IMR-90 (cell line): ENCODE measurements at regions not wholly inside any gene's neighbourhood (a gene's known extent, or its start where the extent isn't known, plus 50 kb on each side); places are given as distances from the start of the nearest gene placed in this dataset.

Experiments
- ATAC-seq: fragments of 200-7000 bp; cut with Tn5 transposase; 2 replicates; pipeline ENCODE4 v1.9.1; 2020; ENCODE audit warnings: low read depth, mild to moderate bottlenecking, moderate library complexity
- BruUV-seq: library from RNA; stranded (reverse); fragments of 400-500 nt; replicated peaks from 2 replicates; lab custom pipeline; 2021; lab: Mats Ljungman, UMichigan
- CTCF ChIA-PET: fragments of 300-600 bp; formaldehyde crosslinking; extraction: SDS; loops from one replicate; lab custom pipeline; 2021; ENCODE audit warnings: antibody characterized with exemption; lab: Yijun Ruan, JAX
- POLR2A ChIA-PET: fragments of 300-600 bp; sonication (Branson Sonifier 250); formaldehyde crosslinking; loops from one replicate; lab custom pipeline; 2022; ENCODE audit warnings: antibody characterized with exemption; ENCODE audit not compliant: unreplicated experiment; lab: Charles Lee
- DNase-seq: peaks from one replicate; pipeline ENCODE4 v3.0.0; 2013
- H2AFZ ChIP-seq: replicated peaks from 2 replicates; pipeline ENCODE3; 2013; ENCODE audit warnings: low read length, mild to moderate bottlenecking; ENCODE audit not compliant: poor library complexity
- H2AK5ac ChIP-seq: 2 replicates; pipeline ENCODE4 v1.6.1; 2013; ENCODE audit warnings: low read depth, low read length, inconsistent platforms
- H2AK9ac ChIP-seq: replicated peaks from 2 replicates; pipeline ENCODE3; 2013; ENCODE audit warnings: mild to moderate bottlenecking, low read depth, low read length, moderate library complexity; ENCODE audit not compliant: poor library complexity
- H2BK120ac ChIP-seq: 2 replicates; pipeline ENCODE4 v1.6.1; 2013; ENCODE audit warnings: low read depth, low read length, inconsistent platforms
- H2BK15ac ChIP-seq: 3 replicates; pipeline ENCODE4 v1.6.1; 2013; ENCODE audit warnings: low read depth, low read length, inconsistent platforms
- H2BK20ac ChIP-seq: 2 replicates; pipeline ENCODE4 v1.6.1; 2013; ENCODE audit warnings: low read depth, mild to moderate bottlenecking, inconsistent platforms, low read length, moderate library complexity
- H2BK5ac ChIP-seq: 2 replicates; pipeline ENCODE4 v1.6.1; 2013; ENCODE audit warnings: mild to moderate bottlenecking, low read depth, low read length, inconsistent platforms; ENCODE audit not compliant: poor library complexity, severe bottlenecking
- H3K14ac ChIP-seq: replicated peaks from 2 replicates; pipeline ENCODE4 v1.6.1; 2013; ENCODE audit warnings: low read depth, low read length, inconsistent platforms
- H3K18ac ChIP-seq: 2 replicates; pipeline ENCODE4 v1.6.1; 2013; ENCODE audit warnings: low read depth, low read length, control low read depth
- H3K23ac ChIP-seq: 2 replicates; pipeline ENCODE4 v1.6.1; 2013; ENCODE audit warnings: low read depth, low read length, inconsistent platforms
- H3K27ac ChIP-seq: 2 replicates; pipeline ENCODE4 v1.5.1; 2013; ENCODE audit warnings: mild to moderate bottlenecking, control low read depth, low read length; ENCODE audit not compliant: insufficient read depth
- H3K27me3 ChIP-seq: 2 replicates; pipeline ENCODE4 v1.6.1; 2013; ENCODE audit warnings: low read length; ENCODE audit not compliant: control insufficient read depth, insufficient read depth
- H3K36me3 ChIP-seq: 2 replicates; pipeline ENCODE4 v1.6.1; 2013; ENCODE audit warnings: low read length, mixed read lengths; ENCODE audit not compliant: control insufficient read depth, insufficient read depth
- H3K4ac ChIP-seq: 2 replicates; pipeline ENCODE4 v1.6.1; 2013; ENCODE audit warnings: low read depth, low read length, inconsistent platforms
- H3K4me1 ChIP-seq: 2 replicates; pipeline ENCODE4 v1.6.1; 2013; ENCODE audit warnings: low read length, mixed read lengths; ENCODE audit not compliant: control insufficient read depth, insufficient read depth
- H3K4me2 ChIP-seq: 2 replicates; pipeline ENCODE4 v1.6.1; 2013; ENCODE audit warnings: low read depth, mild to moderate bottlenecking, control low read depth, low read length, moderate library complexity
- H3K4me3 ChIP-seq: 2 replicates; pipeline ENCODE4 v1.5.1; 2013; ENCODE audit warnings: low read depth, mild to moderate bottlenecking, control low read depth, low read length, moderate library complexity; ENCODE audit not compliant: insufficient read depth
- H3K56ac ChIP-seq: 2 replicates; pipeline ENCODE4 v1.6.1; 2013; ENCODE audit warnings: low read length, inconsistent platforms; ENCODE audit not compliant: insufficient read depth; ENCODE audit errors: extremely low read depth
- H3K79me1 ChIP-seq, 2 experiments: 2 replicates each; pipeline ENCODE4 v1.6.1; 2013; ENCODE audit warnings: low read length in 2 of 2, inconsistent platforms in 1 of 2, low read depth in 1 of 2
- H3K9ac ChIP-seq: 2 replicates; pipeline ENCODE4 v1.6.1; 2013; ENCODE audit warnings: low read depth, low read length, control low read depth
- H3K9me1 ChIP-seq: 2 replicates; pipeline ENCODE4 v1.6.1; 2013; ENCODE audit warnings: low read length, inconsistent platforms; ENCODE audit not compliant: insufficient read depth
- H3K9me3 ChIP-seq: 2 replicates; pipeline ENCODE4 v1.6.1; 2013; ENCODE audit warnings: low read length; ENCODE audit not compliant: control insufficient read depth, insufficient read depth
- H4K20me1 ChIP-seq: 2 replicates; pipeline ENCODE4 v1.6.1; 2013; ENCODE audit warnings: low read length, inconsistent platforms; ENCODE audit not compliant: insufficient read depth
- H4K5ac ChIP-seq: 2 replicates; pipeline ENCODE4 v1.6.1; 2013; ENCODE audit warnings: mild to moderate bottlenecking, low read depth, low read length, control low read depth
- H4K8ac ChIP-seq, 2 experiments: 2 replicates each; pipeline ENCODE4 v1.6.1; 2013; ENCODE audit warnings: low read depth in 2 of 2, low read length in 2 of 2, control low read depth in 1 of 2, inconsistent platforms in 1 of 2
- H4K91ac ChIP-seq: 2 replicates; pipeline ENCODE4 v1.6.1; 2013; ENCODE audit warnings: low read depth, low read length, inconsistent platforms; ENCODE audit not compliant: insufficient read depth
- BHLHE40 ChIP-seq: fragments of 150-350 bp; IDR thresholded peaks from 2 replicates; pipeline ENCODE4 v1.6.1; 2016; ENCODE audit warnings: mild to moderate bottlenecking, low read depth, low read length
- CEBPB ChIP-seq: IDR thresholded peaks from 2 replicates; pipeline ENCODE4 v1.6.1; 2012; ENCODE audit warnings: low read depth, low read length, improper control_type of control experiment
- CHD1 ChIP-seq: IDR thresholded peaks from 2 replicates; pipeline ENCODE4 v1.6.1; 2012; ENCODE audit warnings: low read depth, low read length, improper control_type of control experiment
- FOS ChIP-seq: fragments of 150-350 bp; IDR thresholded peaks from 2 replicates; pipeline ENCODE4 v1.6.1; 2016; ENCODE audit warnings: low read depth, low read length
- MXI1 ChIP-seq: IDR thresholded peaks from 2 replicates; pipeline ENCODE4 v1.6.1; 2012; ENCODE audit warnings: low read depth, mild to moderate bottlenecking, low read length, moderate library complexity, borderline replicate concordance
- NFE2L2 ChIP-seq: fragments of 150-350 bp; IDR thresholded peaks from 2 replicates; pipeline ENCODE4 v1.6.1; 2016; ENCODE audit warnings: low read depth, mild to moderate bottlenecking, low read length
- RCOR1 ChIP-seq: IDR thresholded peaks from 2 replicates; pipeline ENCODE4 v1.6.1; 2012; ENCODE audit warnings: mild to moderate bottlenecking, low read length, improper control_type of control experiment; ENCODE audit not compliant: insufficient replicate concordance
- WGBS, 2 experiments: methylation state at CpG; one replicate each; pipeline versions ENCODE4 v1.1.5 to v1.1.7; 2013; ENCODE audit warnings: missing lambda C conversion rate in 2 of 2; ENCODE audit not compliant: insufficient read length in 1 of 2; ENCODE audit errors: extremely low coverage in 2 of 2; 5-methylcytosine and 5-hydroxymethylcytosine counted together
- dilution Hi-C: fragments of 300-500 bp; cut with HindIII; formaldehyde crosslinking; loops from one replicate; pipeline ENCODE4 v1.14.3; 2018; ENCODE audit warnings: low sequenced_read_pairs; ENCODE audit not compliant: unreplicated experiment
- in situ Hi-C: fragments of 300-500 bp; cut with MboI; formaldehyde crosslinking; loops from 3 replicates; pipeline ENCODE4 v1.14.3; 2019; ENCODE audit warnings: low sequenced_read_pairs, inconsistent platforms, mixed read lengths
- intact Hi-C: fragments of 100-400 bp; cut with micrococcal nuclease; formaldehyde crosslinking; loops from 2 replicates; pipeline ENCODE4 v1.10.0; 2022
- TF ChIP-seq, protein P1 (sequence below): fragments of 150-350 bp; IDR thresholded peaks from 2 replicates; pipeline ENCODE4 v1.6.1; 2016; ENCODE audit warnings: low read depth, mild to moderate bottlenecking, low read length, moderate library complexity, borderline replicate concordance

DNA sequence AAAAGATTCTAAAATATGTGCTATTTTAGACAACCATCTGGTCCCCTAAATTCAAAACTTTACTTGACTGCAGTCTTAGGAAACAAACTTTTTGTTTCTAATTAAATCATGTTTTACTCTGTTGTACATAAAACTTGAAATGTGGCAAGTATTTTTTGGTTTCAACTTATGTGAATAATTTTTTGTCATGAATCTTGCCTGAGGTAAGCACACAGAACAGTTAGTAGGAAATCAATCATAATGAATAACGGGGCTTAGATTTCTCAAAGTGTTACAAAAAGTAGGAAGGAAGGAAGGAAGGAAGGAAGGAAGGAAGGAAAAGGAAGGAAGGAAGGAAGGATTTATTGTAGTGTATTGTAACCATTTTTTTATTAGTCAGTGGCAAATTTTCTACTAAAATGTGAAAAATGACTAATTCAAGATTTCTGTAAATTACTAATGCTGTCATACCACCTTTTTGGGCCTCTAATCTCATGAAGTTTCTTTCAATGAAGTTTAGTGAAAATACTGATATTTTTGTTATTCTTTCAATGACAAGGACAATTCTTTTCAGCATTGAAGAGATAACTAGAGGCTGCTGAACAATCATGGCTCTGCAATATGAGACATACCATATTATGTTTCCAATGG, 1689.2 kb downstream of the OTOL1 start:
- no peak overlapping the region for H2AFZ ChIP-seq
- no peak overlapping the region for H4K8ac ChIP-seq
- H2BK5ac ChIP-seq, result no peak overlapping the region
- in situ Hi-C loops, result no loop called here
- no CpG with 5 or more reads among the region's 1 CpG for WGBS, 2 experiments
- no peaks in the 10 kb centered on the region for H3K9me1 ChIP-seq
- no peak overlapping the region for H2AK5ac ChIP-seq
- H2BK120ac ChIP-seq, result no peak overlapping the region
- no peak overlapping the region for H3K23ac ChIP-seq
- no peak overlapping the region for H3K18ac ChIP-seq
- no peak overlapping the region for H2BK20ac ChIP-seq
- H3K14ac ChIP-seq, result no peak overlapping the region
- no peak for DNase-seq
- H3K4me2 ChIP-seq, result no peak overlapping the region
- H3K4me3 ChIP-seq, result no peak overlapping the region
- H3K4me1 ChIP-seq, result no peaks in the 10 kb centered on the region
- ChIA-PET POLR2A (no interaction called here), CTCF (no interaction called here)
- ATAC-seq, result no peak
- H3K4ac ChIP-seq, result no peak overlapping the region
- H3K79me1 ChIP-seq, result no peaks in the 10 kb centered on the region
- H3K27me3 ChIP-seq, result no peaks in the 10 kb centered on the region
- no peak overlapping the region for H2AK9ac ChIP-seq
- no peak for TF ChIP-seq CEBPB
- TF ChIP-seq FOS, result no peak
- TF ChIP-seq MXI1, result no peak
- no peak for TF ChIP-seq RCOR1
- TF ChIP-seq BHLHE40, result no peak
- no peak for TF ChIP-seq NFE2L2
- TF ChIP-seq CHD1, result no peak
- TF ChIP-seq, protein P1, sequence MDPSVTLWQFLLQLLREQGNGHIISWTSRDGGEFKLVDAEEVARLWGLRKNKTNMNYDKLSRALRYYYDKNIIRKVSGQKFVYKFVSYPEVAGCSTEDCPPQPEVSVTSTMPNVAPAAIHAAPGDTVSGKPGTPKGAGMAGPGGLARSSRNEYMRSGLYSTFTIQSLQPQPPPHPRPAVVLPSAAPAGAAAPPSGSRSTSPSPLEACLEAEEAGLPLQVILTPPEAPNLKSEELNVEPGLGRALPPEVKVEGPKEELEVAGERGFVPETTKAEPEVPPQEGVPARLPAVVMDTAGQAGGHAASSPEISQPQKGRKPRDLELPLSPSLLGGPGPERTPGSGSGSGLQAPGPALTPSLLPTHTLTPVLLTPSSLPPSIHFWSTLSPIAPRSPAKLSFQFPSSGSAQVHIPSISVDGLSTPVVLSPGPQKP, result no peak
- H3K56ac ChIP-seq, result no peak overlapping the region
- H4K20me1 ChIP-seq, result no peaks in the 10 kb centered on the region
- dilution Hi-C loops, result no loop called here
- no peak overlapping the region for H3K9ac ChIP-seq
- no peaks in the 10 kb centered on the region for H3K36me3 ChIP-seq
- no peaks in the 10 kb centered on the region; the same call in 1 of the 2 replicates for H3K9me3 ChIP-seq
- no TSS peak for BruUV-seq
- no peak overlapping the region for H4K5ac ChIP-seq
- H4K91ac ChIP-seq, result no peak overlapping the region
- intact Hi-C loops, result no loop called here
- no peak overlapping the region for H2BK15ac ChIP-seq
- H3K27ac ChIP-seq, result no peak overlapping the region
